ENCODE measurements at regions not wholly inside any gene's neighbourhood (a gene's known extent, or its start where the extent isn't known, plus 50 kb on each side); places are given as distances from the start of the nearest gene placed in this dataset.

DNA sequence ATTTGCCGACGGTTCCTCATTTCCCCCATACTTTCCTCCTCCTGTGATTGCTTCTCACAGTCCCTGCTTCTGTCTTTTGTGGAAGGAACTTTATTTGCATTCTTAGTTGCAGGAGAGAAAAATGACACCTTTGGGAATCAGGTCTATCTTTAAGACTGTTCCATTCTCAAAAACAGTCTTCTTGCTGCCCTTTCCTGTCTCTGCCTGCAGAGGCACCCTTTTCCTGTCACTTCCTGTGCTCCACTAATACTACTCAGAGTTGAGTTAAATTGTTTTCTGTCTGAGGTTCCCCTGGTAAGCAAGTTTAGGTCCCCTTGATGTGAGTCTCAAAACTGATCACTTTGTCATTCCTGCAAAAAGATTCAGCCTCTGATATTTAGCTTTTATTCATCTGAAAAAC, 208.8 kb upstream of the CLNK start:
- Histone ChIP-seq H4K20me1 (ENCODE audit: insufficient read depth, low read depth, low read length) (no peaks in the 10 kb centered on the region), H3K4me2 (ENCODE audit: low read depth, low read length, poor library complexity, severe bottlenecking) (no peak overlapping the region), H3K9me2 (replicated peaks; ENCODE audit: insufficient read depth, low read length) (no peaks in the 10 kb centered on the region), H3K79me2 (ENCODE audit: low read length) (no peaks in the 10 kb centered on the region), H2AFZ (ENCODE audit: low read length) (no peak overlapping the region), H3K9ac (ENCODE audit: low read length) (no peak overlapping the region), H3K9me3 (ENCODE audit: low read length) (peaks cover 15% of the 10 kb centered on the region), H3K4me1 (ENCODE audit: low read length) (no peaks in the 10 kb centered on the region), H3K27me3 (ENCODE audit: low read length) (no peaks in the 10 kb centered on the region), H3K36me3 (ENCODE audit: insufficient read depth, low read length) (no peaks in the 10 kb centered on the region), H3K27ac (ENCODE audit: low read length) (no peak overlapping the region), H3K4me3 (ENCODE audit: low read length) (no peak overlapping the region)
- DNase-seq = no peak

DNA sequence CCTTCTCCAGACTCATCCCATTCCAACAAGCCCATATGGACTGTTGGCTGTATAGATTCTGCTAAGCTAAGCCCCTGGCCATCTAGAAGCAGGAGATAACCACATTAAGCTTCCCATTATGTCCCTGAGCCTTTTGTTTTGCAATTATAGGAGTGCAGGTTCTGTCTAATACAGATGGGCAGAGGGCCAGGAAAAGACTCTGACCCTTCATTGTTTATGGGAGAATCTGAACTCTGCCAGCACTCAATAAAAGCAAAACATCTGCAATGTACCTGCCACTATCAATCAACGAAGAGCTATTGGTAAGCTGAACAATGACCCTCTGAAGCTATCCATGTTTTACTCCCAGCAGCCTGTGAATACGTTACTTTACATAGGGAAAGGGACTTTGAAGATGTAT, 207.3 kb upstream of the CLNK start:
- Histone ChIP-seq H3K4me3 (ENCODE audit: low read length) (no peak overlapping the region), H3K9me3 (ENCODE audit: low read length) (peaks cover 13% of the 10 kb centered on the region), H3K27me3 (ENCODE audit: low read length) (no peaks in the 10 kb centered on the region), H3K9ac (ENCODE audit: low read length) (no peak overlapping the region), H3K4me1 (ENCODE audit: low read length) (no peaks in the 10 kb centered on the region), H3K9me2 (replicated peaks; ENCODE audit: insufficient read depth, low read length) (no peaks in the 10 kb centered on the region), H3K4me2 (ENCODE audit: low read depth, low read length, poor library complexity, severe bottlenecking) (no peak overlapping the region), H3K36me3 (ENCODE audit: insufficient read depth, low read length) (no peaks in the 10 kb centered on the region), H4K20me1 (ENCODE audit: insufficient read depth, low read depth, low read length) (no peaks in the 10 kb centered on the region), H3K27ac (ENCODE audit: low read length) (no peak overlapping the region), H3K79me2 (ENCODE audit: low read length) (no peaks in the 10 kb centered on the region), H2AFZ (ENCODE audit: low read length) (no peak overlapping the region)
- DNase-seq = no peak

DNA sequence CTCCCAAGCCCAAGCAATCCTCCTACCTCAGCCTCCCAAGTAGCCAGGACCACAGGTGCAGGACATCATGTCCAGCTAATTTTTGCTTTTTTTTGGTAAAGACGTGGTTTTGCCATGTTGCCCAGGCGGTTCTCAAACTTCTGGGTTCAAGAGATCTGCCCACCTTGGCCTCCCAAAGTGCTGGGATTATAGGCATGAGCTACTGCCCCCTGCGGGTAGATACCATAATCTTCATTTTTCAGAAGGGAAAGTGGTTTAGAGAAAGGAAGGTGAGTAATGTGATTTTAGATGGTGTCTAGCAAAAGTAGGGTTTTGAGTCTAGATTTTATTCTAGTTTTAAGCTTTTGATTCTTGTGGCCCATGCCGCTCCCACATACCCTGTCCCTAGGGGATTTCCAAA, 205.3 kb upstream of the CLNK start:
- no peak for DNase-seq
- Histone ChIP-seq H3K4me1 (ENCODE audit: low read length) (no peaks in the 10 kb centered on the region), H3K9me3 (ENCODE audit: low read length) (peaks cover 13% of the 10 kb centered on the region), H3K4me3 (ENCODE audit: low read length) (no peak overlapping the region), H3K4me2 (ENCODE audit: low read depth, low read length, poor library complexity, severe bottlenecking) (no peak overlapping the region), H3K27ac (ENCODE audit: low read length) (no peak overlapping the region), H4K20me1 (ENCODE audit: insufficient read depth, low read depth, low read length) (no peaks in the 10 kb centered on the region), H2AFZ (ENCODE audit: low read length) (no peak overlapping the region), H3K9me2 (replicated peaks; ENCODE audit: insufficient read depth, low read length) (no peaks in the 10 kb centered on the region), H3K79me2 (ENCODE audit: low read length) (no peaks in the 10 kb centered on the region), H3K27me3 (ENCODE audit: low read length) (no peaks in the 10 kb centered on the region), H3K36me3 (ENCODE audit: insufficient read depth, low read length) (no peaks in the 10 kb centered on the region), H3K9ac (ENCODE audit: low read length) (no peak overlapping the region)

DNA sequence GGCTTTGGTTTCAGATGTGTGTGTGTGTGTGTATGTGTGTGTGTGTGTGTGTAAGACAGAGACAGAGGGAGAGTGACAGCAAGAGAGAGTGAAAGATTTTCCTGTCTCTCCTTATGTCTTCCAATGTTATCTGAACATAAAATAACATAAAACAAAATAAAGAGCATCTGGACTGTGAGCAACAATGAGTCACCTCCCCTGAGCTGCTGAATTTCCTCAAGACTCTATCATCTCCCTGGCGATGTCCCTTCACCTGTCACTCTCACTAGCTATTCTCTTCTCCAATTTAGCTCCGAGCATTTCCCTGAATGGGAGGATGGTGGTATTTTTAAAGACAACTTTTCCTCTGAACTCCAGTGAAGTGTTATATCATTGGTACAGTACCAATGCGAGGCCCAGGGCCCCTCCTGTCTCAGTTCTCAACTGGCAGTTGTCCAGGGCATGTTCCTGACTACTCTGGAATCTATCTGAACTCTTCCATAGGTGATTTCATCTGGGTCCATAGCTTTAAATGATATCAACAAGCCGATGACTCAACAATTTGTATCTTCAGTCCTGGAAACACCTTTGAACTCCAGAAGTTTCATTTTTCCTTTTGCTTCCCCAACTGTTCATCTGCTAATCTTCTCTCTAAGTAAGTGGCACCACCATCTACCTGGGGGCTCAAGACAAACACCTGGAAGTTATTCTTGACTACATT, 195.0 kb upstream of the CLNK start:
- Histone ChIP-seq H3K4me2 (ENCODE audit: low read depth, low read length, poor library complexity, severe bottlenecking) (no peak overlapping the region), H3K27me3 (ENCODE audit: low read length) (no peaks in the 10 kb centered on the region)

DNA sequence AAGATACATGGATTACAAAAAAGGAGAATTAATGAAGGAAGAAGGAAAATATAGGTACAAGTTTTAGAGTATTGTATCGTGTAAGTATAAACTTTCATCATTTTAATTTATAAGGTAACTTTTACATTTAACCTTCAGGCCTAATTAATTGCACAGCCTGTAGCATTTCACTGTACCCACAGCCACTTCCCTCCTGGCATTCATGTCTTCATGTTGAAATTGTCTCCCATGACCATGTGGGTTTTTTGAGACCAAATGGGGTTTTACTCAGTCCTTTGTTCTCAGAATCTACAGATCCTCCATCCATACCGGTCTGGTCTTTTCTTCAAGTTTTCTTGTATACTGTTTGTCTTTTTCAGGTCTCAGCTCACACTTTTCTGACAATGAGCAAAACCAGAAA, 194.3 kb upstream of the CLNK start:
- no peaks in the 10 kb centered on the region for H3K27me3 ChIP-seq (ENCODE audit: low read length)
- H3K79me2 ChIP-seq (ENCODE audit: low read length) = no peaks in the 10 kb centered on the region
- no peak overlapping the region for H3K4me3 ChIP-seq (ENCODE audit: low read length)
- H2AFZ ChIP-seq (ENCODE audit: low read length) = no peak overlapping the region
- peaks cover 6% of the 10 kb centered on the region for H3K9me3 ChIP-seq (ENCODE audit: low read length)
- no peak overlapping the region for H3K9ac ChIP-seq (ENCODE audit: low read length)
- no peaks in the 10 kb centered on the region for H3K4me1 ChIP-seq (ENCODE audit: low read length)
- no peaks in the 10 kb centered on the region for H3K9me2 ChIP-seq (replicated peaks; ENCODE audit: insufficient read depth, low read length)
- H3K27ac ChIP-seq (ENCODE audit: low read length) = no peak overlapping the region
- DNase-seq = no peak
- H3K4me2 ChIP-seq (ENCODE audit: low read depth, low read length, poor library complexity, severe bottlenecking) = no peak overlapping the region
- H4K20me1 ChIP-seq (ENCODE audit: insufficient read depth, low read depth, low read length) = no peaks in the 10 kb centered on the region
- H3K36me3 ChIP-seq (ENCODE audit: insufficient read depth, low read length) = no peaks in the 10 kb centered on the region

More for the DNA sequence above, 195.0 kb upstream of the CLNK start:
- Histone ChIP-seq H4K20me1 (ENCODE audit: insufficient read depth, low read depth, low read length) (no peaks in the 10 kb centered on the region), H3K9me3 (ENCODE audit: low read length) (peaks cover 6% of the 10 kb centered on the region), H2AFZ (ENCODE audit: low read length) (no peak overlapping the region), H3K4me1 (ENCODE audit: low read length) (no peaks in the 10 kb centered on the region), H3K79me2 (ENCODE audit: low read length) (no peaks in the 10 kb centered on the region), H3K9ac (ENCODE audit: low read length) (no peak overlapping the region), H3K36me3 (ENCODE audit: insufficient read depth, low read length) (no peaks in the 10 kb centered on the region), H3K4me3 (ENCODE audit: low read length) (no peak overlapping the region), H3K9me2 (replicated peaks; ENCODE audit: insufficient read depth, low read length) (no peaks in the 10 kb centered on the region), H3K27ac (ENCODE audit: low read length) (no peak overlapping the region)
- no peak for DNase-seq

DNA sequence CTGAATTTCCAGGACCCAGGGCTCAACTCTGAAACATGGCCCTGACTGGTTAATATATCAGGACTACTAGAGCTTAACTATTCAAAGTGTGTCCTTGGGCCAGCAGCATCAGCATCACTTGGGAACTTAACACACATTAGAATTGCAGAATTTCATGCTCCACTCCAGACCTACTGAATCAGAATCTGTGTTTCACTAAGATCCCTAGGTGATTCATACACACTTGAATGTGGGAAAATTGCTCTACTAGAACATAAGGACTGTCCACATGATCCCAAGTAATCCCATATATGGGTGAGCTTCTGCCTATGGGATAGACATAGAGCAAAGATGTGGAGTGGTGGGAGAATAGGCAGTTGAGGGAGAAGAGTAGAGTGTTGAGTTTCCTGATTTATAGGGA, 192.5 kb upstream of the CLNK start:
- H3K79me2 ChIP-seq (ENCODE audit: low read length) = no peaks in the 10 kb centered on the region
- H3K4me2 ChIP-seq (ENCODE audit: low read depth, low read length, poor library complexity, severe bottlenecking) = no peak overlapping the region
- H3K4me3 ChIP-seq (ENCODE audit: low read length) = no peak overlapping the region
- no peak for DNase-seq
- peaks cover 8% of the 10 kb centered on the region for H3K9me3 ChIP-seq (ENCODE audit: low read length)
- no peak overlapping the region for H2AFZ ChIP-seq (ENCODE audit: low read length)
- H3K36me3 ChIP-seq (ENCODE audit: insufficient read depth, low read length) = no peaks in the 10 kb centered on the region
- H3K4me1 ChIP-seq (ENCODE audit: low read length) = no peaks in the 10 kb centered on the region
- no peaks in the 10 kb centered on the region for H3K27me3 ChIP-seq (ENCODE audit: low read length)
- no peaks in the 10 kb centered on the region for H3K9me2 ChIP-seq (replicated peaks; ENCODE audit: insufficient read depth, low read length)
- H3K27ac ChIP-seq (ENCODE audit: low read length) = no peak overlapping the region
- no peaks in the 10 kb centered on the region for H4K20me1 ChIP-seq (ENCODE audit: insufficient read depth, low read depth, low read length)
- H3K9ac ChIP-seq (ENCODE audit: low read length) = no peak overlapping the region

DNA sequence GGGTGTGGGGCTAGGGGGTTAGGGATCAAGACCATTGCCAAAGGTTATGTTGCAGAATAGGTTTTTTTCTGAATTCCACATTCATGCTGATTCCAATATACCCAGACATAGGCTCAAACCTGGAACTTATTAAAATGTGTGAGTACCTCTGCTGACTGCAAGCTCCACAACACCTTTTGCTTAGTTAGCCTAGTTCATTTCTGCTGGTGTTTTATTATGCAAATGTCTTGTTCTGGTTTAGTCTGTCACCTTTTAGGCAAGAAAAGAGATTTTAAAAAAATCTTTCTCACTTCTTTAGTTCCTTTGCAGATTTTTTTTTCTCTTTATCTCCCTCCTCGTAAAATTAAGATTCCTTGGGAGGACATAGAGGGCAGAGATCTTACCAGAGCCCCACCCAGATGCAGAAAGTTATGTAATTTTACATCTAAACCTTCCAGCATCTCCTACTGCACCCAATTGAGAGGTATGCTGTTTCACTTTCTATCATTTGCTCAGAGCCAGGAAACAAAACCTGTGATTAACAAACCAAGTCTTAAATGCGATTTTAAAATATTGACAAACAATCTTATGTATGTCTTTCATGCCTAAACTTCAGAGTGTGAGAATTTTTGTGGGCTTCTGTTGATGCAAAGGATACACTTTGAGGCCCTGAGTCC, 190.7 kb upstream of the CLNK start:
- no peak overlapping the region for H3K27ac ChIP-seq (ENCODE audit: low read length)
- H3K27me3 ChIP-seq (ENCODE audit: low read length) = no peaks in the 10 kb centered on the region
- H3K79me2 ChIP-seq (ENCODE audit: low read length) = no peaks in the 10 kb centered on the region
- no peak for DNase-seq
- H2AFZ ChIP-seq (ENCODE audit: low read length) = no peak overlapping the region
- no peak overlapping the region for H3K4me3 ChIP-seq (ENCODE audit: low read length)
- H4K20me1 ChIP-seq (ENCODE audit: insufficient read depth, low read depth, low read length) = no peaks in the 10 kb centered on the region
- H3K4me2 ChIP-seq (ENCODE audit: low read depth, low read length, poor library complexity, severe bottlenecking) = no peak overlapping the region
- H3K4me1 ChIP-seq (ENCODE audit: low read length) = no peaks in the 10 kb centered on the region
- H3K9ac ChIP-seq (ENCODE audit: low read length) = no peak overlapping the region
- H3K9me2 ChIP-seq (replicated peaks; ENCODE audit: insufficient read depth, low read length) = no peaks in the 10 kb centered on the region
- peaks cover 8% of the 10 kb centered on the region; the same call in 1 of the 2 replicates for H3K9me3 ChIP-seq (ENCODE audit: low read length)
- no peaks in the 10 kb centered on the region for H3K36me3 ChIP-seq (ENCODE audit: insufficient read depth, low read length)

DNA sequence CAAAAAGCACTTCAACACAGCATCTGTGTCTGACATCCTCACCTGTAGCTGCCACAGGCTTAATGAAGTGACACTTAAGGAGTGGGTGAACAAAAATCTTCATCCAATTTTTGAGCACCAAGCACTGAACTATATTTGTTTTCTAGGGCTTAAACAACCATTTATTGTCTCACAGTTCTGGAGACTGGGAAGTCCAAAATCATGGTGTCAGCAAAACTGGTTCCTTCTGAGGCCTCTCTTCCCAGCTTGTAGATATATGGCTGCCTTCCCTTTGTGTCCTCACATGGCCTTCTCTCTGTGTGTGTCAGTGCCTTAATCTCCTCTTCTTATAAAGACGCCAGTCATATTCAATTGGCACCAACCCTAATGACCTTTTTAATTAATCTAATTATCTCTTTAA, 189.2 kb upstream of the CLNK start:
- no peak overlapping the region for H2AFZ ChIP-seq (ENCODE audit: low read length)
- no peaks in the 10 kb centered on the region for H3K36me3 ChIP-seq (ENCODE audit: insufficient read depth, low read length)
- no peaks in the 10 kb centered on the region for H4K20me1 ChIP-seq (ENCODE audit: insufficient read depth, low read depth, low read length)
- peaks cover 8% of the 10 kb centered on the region; the same call in 1 of the 2 replicates for H3K9me3 ChIP-seq (ENCODE audit: low read length)
- no peaks in the 10 kb centered on the region for H3K79me2 ChIP-seq (ENCODE audit: low read length)
- no peak overlapping the region for H3K27ac ChIP-seq (ENCODE audit: low read length)
- H3K4me3 ChIP-seq (ENCODE audit: low read length) = no peak overlapping the region
- DNase-seq = no peak
- H3K9me2 ChIP-seq (replicated peaks; ENCODE audit: insufficient read depth, low read length) = no peaks in the 10 kb centered on the region
- no peaks in the 10 kb centered on the region for H3K4me1 ChIP-seq (ENCODE audit: low read length)
- H3K4me2 ChIP-seq (ENCODE audit: low read depth, low read length, poor library complexity, severe bottlenecking) = no peak overlapping the region
- H3K27me3 ChIP-seq (ENCODE audit: low read length) = no peaks in the 10 kb centered on the region
- no peak overlapping the region for H3K9ac ChIP-seq (ENCODE audit: low read length)
